Peyer's patch (tissue), 4 donors: ENCODE measurements at regions not wholly inside any gene's neighbourhood (a gene's known extent, or its start where the extent isn't known, plus 50 kb on each side); places are given as distances from the start of the nearest gene placed in this dataset.

Experiments
- DNase-seq, 3 donors: peaks; one replicate each; pipeline ENCODE4 v3.0.0-alpha.2; 2017 to 2019
- H3K27ac ChIP-seq, 4 donors: fragments of 200-600 bp; sonication (generic); one replicate each; pipeline ENCODE4 v1.5.1; 2016 to 2019
- H3K27me3 ChIP-seq, 2 donors: fragments of 200-600 bp; sonication (generic); one replicate each; pipeline ENCODE4 v1.5.1; 2019
- H3K36me3 ChIP-seq, 3 donors: fragments of 200-600 bp; sonication (generic); one replicate each; pipeline ENCODE4 v1.5.1; 2016 to 2019
- H3K4me1 ChIP-seq, 4 donors: fragments of 200-600 bp; sonication (generic); one replicate each; pipeline ENCODE4 v1.5.1; 2016 to 2019
- H3K4me3 ChIP-seq, 4 donors: fragments of 200-600 bp; sonication (generic); 1 replicate in 3 of 4; 2 replicates in 1 of 4; pipeline ENCODE4 v1.5.1; 2016 to 2019; ENCODE audit warnings: mild to moderate bottlenecking in 1 of 4
- H3K9me3 ChIP-seq, 4 donors: fragments of 200-600 bp; sonication (generic); one replicate each; pipeline ENCODE4 v1.5.1; 2016 to 2019; ENCODE audit warnings: mild to moderate bottlenecking in 1 of 4
- POLR2A ChIP-seq, 2 donors: fragments of 450-650 bp; IDR thresholded peaks; one replicate each; pipeline ENCODE4 v1.5.1; 2017; ENCODE audit warnings: antibody characterized with exemption in 2 of 2, mild to moderate bottlenecking in 2 of 2, moderate library complexity in 2 of 2
- TF ChIP-seq, protein P1 (sequence below), 6 experiments: fragments of 450-650 bp in 4 of 6; fragments of 200-600 bp in 2 of 6; sonication (generic) in 1 of 6; IDR thresholded peaks; one replicate each; pipeline ENCODE4 v1.5.1; 2017 to 2019; ENCODE audit warnings: antibody characterized with exemption in 6 of 6, mild to moderate bottlenecking in 3 of 6, moderate library complexity in 1 of 6

- TF ChIP-seq, protein P1, sequence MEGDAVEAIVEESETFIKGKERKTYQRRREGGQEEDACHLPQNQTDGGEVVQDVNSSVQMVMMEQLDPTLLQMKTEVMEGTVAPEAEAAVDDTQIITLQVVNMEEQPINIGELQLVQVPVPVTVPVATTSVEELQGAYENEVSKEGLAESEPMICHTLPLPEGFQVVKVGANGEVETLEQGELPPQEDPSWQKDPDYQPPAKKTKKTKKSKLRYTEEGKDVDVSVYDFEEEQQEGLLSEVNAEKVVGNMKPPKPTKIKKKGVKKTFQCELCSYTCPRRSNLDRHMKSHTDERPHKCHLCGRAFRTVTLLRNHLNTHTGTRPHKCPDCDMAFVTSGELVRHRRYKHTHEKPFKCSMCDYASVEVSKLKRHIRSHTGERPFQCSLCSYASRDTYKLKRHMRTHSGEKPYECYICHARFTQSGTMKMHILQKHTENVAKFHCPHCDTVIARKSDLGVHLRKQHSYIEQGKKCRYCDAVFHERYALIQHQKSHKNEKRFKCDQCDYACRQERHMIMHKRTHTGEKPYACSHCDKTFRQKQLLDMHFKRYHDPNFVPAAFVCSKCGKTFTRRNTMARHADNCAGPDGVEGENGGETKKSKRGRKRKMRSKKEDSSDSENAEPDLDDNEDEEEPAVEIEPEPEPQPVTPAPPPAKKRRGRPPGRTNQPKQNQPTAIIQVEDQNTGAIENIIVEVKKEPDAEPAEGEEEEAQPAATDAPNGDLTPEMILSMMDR (IDR thresholded peaks at IDR 0.05): no peak
- no peak for TF ChIP-seq POLR2A (IDR thresholded peaks at IDR 0.05)
- Histone ChIP-seq H3K9me3 (no peaks in the 10 kb centered on the region), H3K27me3 (no peaks in the 10 kb centered on the region), H3K36me3 (no peaks in the 10 kb centered on the region), H3K27ac (no peak overlapping the region), H3K4me1 (no peaks in the 10 kb centered on the region), H3K4me3 (no peak overlapping the region)
- DNase-seq: no peak
These were observed 939.9 kb upstream of the GHITM start for GRCh38 chr10:83199374-83199773.

DNA sequence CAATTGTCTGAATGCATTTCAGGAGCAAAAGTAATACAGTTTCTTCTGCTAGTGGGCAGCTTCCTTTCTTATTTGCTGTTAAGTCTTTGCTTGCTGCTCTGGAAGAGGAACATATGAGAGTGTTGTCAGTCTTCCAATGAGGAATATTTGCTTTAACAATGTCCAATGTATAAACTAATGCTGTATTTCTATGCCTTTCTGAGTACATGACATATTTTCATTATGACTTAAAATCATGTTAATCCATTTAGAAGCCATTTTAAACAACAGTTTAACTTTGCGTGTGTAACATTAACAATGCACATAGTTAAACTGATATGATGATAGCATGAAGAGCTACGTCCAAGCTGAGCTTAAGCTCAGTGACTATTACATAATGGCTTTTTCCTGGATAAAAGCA lies 933.4 kb upstream of the GHITM start:
- H3K9me3 ChIP-seq: no peaks in the 10 kb centered on the region
- no peaks in the 10 kb centered on the region for H3K4me1 ChIP-seq
- no peak overlapping the region for H3K27ac ChIP-seq
- no peaks in the 10 kb centered on the region for H3K36me3 ChIP-seq
- no peaks in the 10 kb centered on the region for H3K27me3 ChIP-seq
- no peak for DNase-seq
- H3K4me3 ChIP-seq: no peak overlapping the region
- TF ChIP-seq, protein P1 (IDR thresholded peaks at IDR 0.05): no peak
- TF ChIP-seq POLR2A (IDR thresholded peaks at IDR 0.05): no peak

- no peak overlapping the region for H3K27ac ChIP-seq
- DNase-seq: no peak
- no peak overlapping the region for H3K4me3 ChIP-seq
- H3K4me1 ChIP-seq: no peaks in the 10 kb centered on the region
- H3K27me3 ChIP-seq: no peaks in the 10 kb centered on the region
- no peaks in the 10 kb centered on the region for H3K9me3 ChIP-seq
- TF ChIP-seq, protein P1 (IDR thresholded peaks at IDR 0.05): no peak
- TF ChIP-seq POLR2A (IDR thresholded peaks at IDR 0.05): no peak
- H3K36me3 ChIP-seq: no peaks in the 10 kb centered on the region
These were observed 926.5 kb upstream of the GHITM start for GRCh38 chr10:83212632-83213334.

GRCh38 chr10:83214136-83214535 lies 925.2 kb upstream of the GHITM start:
- Histone ChIP-seq H3K27ac (no peak overlapping the region), H3K27me3 (no peaks in the 10 kb centered on the region), H3K36me3 (no peaks in the 10 kb centered on the region), H3K4me3 (no peak overlapping the region), H3K9me3 (no peaks in the 10 kb centered on the region), H3K4me1 (no peaks in the 10 kb centered on the region)
- TF ChIP-seq, protein P1 (IDR thresholded peaks at IDR 0.05): no peak
- no peak for TF ChIP-seq POLR2A (IDR thresholded peaks at IDR 0.05)
- no peak for DNase-seq

GRCh38 chr10:83218205-83218604 lies 921.1 kb upstream of the GHITM start:
- Histone ChIP-seq H3K4me1 (no peaks in the 10 kb centered on the region), H3K4me3 (no peak overlapping the region), H3K27me3 (no peaks in the 10 kb centered on the region), H3K9me3 (no peaks in the 10 kb centered on the region), H3K27ac (no peak overlapping the region), H3K36me3 (no peaks in the 10 kb centered on the region)
- DNase-seq: no peak
- TF ChIP-seq POLR2A (IDR thresholded peaks at IDR 0.05): no peak
- TF ChIP-seq, protein P1 (IDR thresholded peaks at IDR 0.05): no peak

GRCh38 chr10:83222300-83222699 lies 917.0 kb upstream of the GHITM start:
- Histone ChIP-seq H3K9me3 (no peaks in the 10 kb centered on the region), H3K36me3 (no peaks in the 10 kb centered on the region), H3K27me3 (no peaks in the 10 kb centered on the region), H3K4me1 (no peaks in the 10 kb centered on the region), H3K27ac (no peak overlapping the region), H3K4me3 (no peak overlapping the region)
- TF ChIP-seq POLR2A (IDR thresholded peaks at IDR 0.05): no peak
- TF ChIP-seq, protein P1 (IDR thresholded peaks at IDR 0.05): no peak
- no peak for DNase-seq
